Esophagus squamous epithelium (tissue), 5 donors: ENCODE measurements at regions not wholly inside any gene's neighbourhood (a gene's known extent, or its start where the extent isn't known, plus 50 kb on each side); places are given as distances from the start of the nearest gene placed in this dataset.

ENCODE experiments used
- DNase-seq: peaks from one replicate; lab custom pipeline; 2025; lab: John Stamatoyannopoulos, UW
- H3K27ac ChIP-seq, 4 donors: fragments of 200-600 bp; sonication (generic); one replicate each; pipeline ENCODE4 v1.5.1; 2016 to 2019; ENCODE audit warnings: mild to moderate bottlenecking in 1 of 4
- H3K27me3 ChIP-seq, 4 donors: fragments of 200-600 bp; sonication (generic); 1 replicate in 3 of 4; 2 replicates in 1 of 4; pipeline versions ENCODE4 v1.5.1 to v1.6.0; 2017 to 2021; ENCODE audit warnings: antibody characterized with exemption in 1 of 4
- H3K36me3 ChIP-seq, 3 donors: fragments of 200-600 bp; sonication (generic); one replicate each; pipeline ENCODE4 v1.5.1; 2016 to 2019
- H3K4me1 ChIP-seq, 3 donors: fragments of 200-600 bp; sonication (generic); one replicate each; pipeline ENCODE4 v1.5.1; 2017 to 2019
- H3K4me3 ChIP-seq, 4 donors: fragments of 200-600 bp; sonication (generic); 1 replicate in 3 of 4; 2 replicates in 1 of 4; pipeline ENCODE4 v1.5.1; 2016 to 2019; ENCODE audit warnings: mild to moderate bottlenecking in 2 of 4, moderate library complexity in 1 of 4
- H3K9me3 ChIP-seq, 3 donors: fragments of 200-600 bp; sonication (generic); one replicate each; pipeline ENCODE4 v1.5.1; 2016 to 2019
- CTCF ChIP-seq, 6 experiments: fragments of 450-650 bp in 4 of 6; fragments of 200-600 bp in 2 of 6; sonication (generic) in 2 of 6; IDR thresholded peaks; one replicate each; pipeline ENCODE4 v1.5.1; 2016 to 2019; ENCODE audit warnings: antibody characterized with exemption in 6 of 6, mild to moderate bottlenecking in 4 of 6, moderate library complexity in 4 of 6
- POLR2A ChIP-seq, 4 donors: fragments of 450-650 bp; IDR thresholded peaks; one replicate each; pipeline ENCODE4 v1.6.1; 2017; ENCODE audit warnings: antibody characterized with exemption in 4 of 4, mild to moderate bottlenecking in 4 of 4, moderate library complexity in 3 of 4
- WGBS, 2 donors: methylation state at CpG; one replicate each; pipeline ENCODE4 v1.1.5; 2018; 5-methylcytosine and 5-hydroxymethylcytosine counted together
- intact Hi-C: fragments of 100-400 bp; cut with DNase I; formaldehyde crosslinking; loops from one replicate; pipeline ENCODE4 v1.15.0; 2022
- donor health status: DM: yes; HTN: yes; CAD: no.

GRCh38 chr9:13862654-13863053 lies 451.3 kb downstream of the NFIB start:
- H3K4me1 ChIP-seq: peaks cover 0 to 12% (median 0%) of the 10 kb centered on the region in 3 donors
- intact Hi-C loops: no loop called here
- no peak for DNase-seq
- no peaks in the 10 kb centered on the region for H3K36me3 ChIP-seq
- H3K4me3 ChIP-seq: no peak overlapping the region
- no peaks in the 10 kb centered on the region for H3K27me3 ChIP-seq
- no peak for TF ChIP-seq POLR2A (IDR thresholded peaks at IDR 0.05)
- TF ChIP-seq CTCF (IDR thresholded peaks at IDR 0.05): no peak
- H3K9me3 ChIP-seq: no peaks in the 10 kb centered on the region
- H3K27ac ChIP-seq: peak overlapping the region in 1 of 4 donors; percentile 5

DNA sequence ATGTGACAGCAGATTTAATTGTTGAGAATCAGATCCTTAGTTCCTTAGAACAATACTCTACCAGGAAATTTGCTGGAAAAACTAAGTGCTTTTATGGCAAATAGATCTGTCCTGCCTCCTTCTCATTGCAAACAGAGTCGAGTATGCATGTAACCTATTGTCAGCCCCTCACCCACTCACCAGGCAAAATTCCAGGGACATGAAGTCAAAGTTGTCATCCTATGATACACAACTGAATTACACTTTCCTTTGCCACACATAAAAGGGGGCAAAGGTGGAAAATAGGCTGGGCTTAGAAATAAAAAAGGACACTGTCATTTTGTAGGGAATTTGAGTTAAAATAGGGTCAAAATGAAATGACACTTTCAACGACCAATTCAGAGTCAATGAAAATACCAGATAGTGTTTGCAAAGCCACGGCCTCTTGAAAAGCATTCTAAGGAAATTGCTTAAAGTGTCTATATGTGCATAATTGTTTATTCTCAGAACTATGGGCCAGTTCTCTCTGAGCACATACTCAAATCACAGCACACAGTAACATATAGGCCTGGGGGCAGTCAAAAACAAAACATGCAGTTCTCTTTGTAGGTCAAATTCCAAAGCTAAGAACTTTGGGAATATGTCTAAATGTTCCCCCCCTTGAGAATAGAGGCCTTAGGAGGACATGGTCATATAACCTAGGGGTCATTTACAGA lies 452.8 kb downstream of the NFIB start:
- DNase-seq: no peak
- Histone ChIP-seq H3K36me3 (no peaks in the 10 kb centered on the region), H3K4me1 (peaks cover 0 to 12% (median 0%) of the 10 kb centered on the region in 3 donors), H3K27me3 (no peaks in the 10 kb centered on the region), H3K27ac (no peak overlapping the region), H3K4me3 (no peak overlapping the region), H3K9me3 (no peaks in the 10 kb centered on the region)
- WGBS, 2 donors: 55 to 71% methylated on average over 3 of the region's 3 CpGs
- intact Hi-C loops: no loop called here
- TF ChIP-seq CTCF (IDR thresholded peaks at IDR 0.05): no peak
- no peak for TF ChIP-seq POLR2A (IDR thresholded peaks at IDR 0.05)

- Histone ChIP-seq H3K4me3 (no peak overlapping the region), H3K27ac (no peak overlapping the region), H3K9me3 (no peaks in the 10 kb centered on the region), H3K36me3 (no peaks in the 10 kb centered on the region), H3K27me3 (no peaks in the 10 kb centered on the region), H3K4me1 (peaks cover 0 to 12% (median 0%) of the 10 kb centered on the region in 3 donors)
- DNase-seq: no peak
- TF ChIP-seq CTCF (IDR thresholded peaks at IDR 0.05): no peak
- TF ChIP-seq POLR2A (IDR thresholded peaks at IDR 0.05): no peak
- intact Hi-C loops: no loop called here
- 77 to 78% methylated on average over 5 of the region's 5 CpGs for WGBS, 2 donors
Measured at GRCh38 chr9:13860019-13860418, 453.9 kb downstream of the NFIB start.

- TF ChIP-seq CTCF (IDR thresholded peaks at IDR 0.05): no peak
- TF ChIP-seq POLR2A (IDR thresholded peaks at IDR 0.05): no peak
- no peaks in the 10 kb centered on the region for H3K9me3 ChIP-seq
- no peaks in the 10 kb centered on the region for H3K27me3 ChIP-seq
- no peak overlapping the region for H3K4me3 ChIP-seq
- intact Hi-C loops: no loop called here
- H3K4me1 ChIP-seq: peaks cover 0 to 3% (median 0%) of the 10 kb centered on the region in 3 donors
- DNase-seq: no peak
- H3K36me3 ChIP-seq: no peaks in the 10 kb centered on the region
- no peak overlapping the region for H3K27ac ChIP-seq
Measured at GRCh38 chr9:13857521-13857920, 456.4 kb downstream of the NFIB start.

- intact Hi-C loops: no loop called here
- H3K27ac ChIP-seq: no peak overlapping the region
Measured at GRCh38 chr9:13847270-13847669, 466.7 kb downstream of the NFIB start.

More at GRCh38 chr9:13847270-13847669, 466.7 kb downstream of the NFIB start:
- Histone ChIP-seq H3K4me1 (no peaks in the 10 kb centered on the region), H3K36me3 (no peaks in the 10 kb centered on the region), H3K9me3 (no peaks in the 10 kb centered on the region), H3K27me3 (no peaks in the 10 kb centered on the region), H3K4me3 (no peak overlapping the region)
- TF ChIP-seq POLR2A (IDR thresholded peaks at IDR 0.05) (no peak), CTCF (IDR thresholded peaks at IDR 0.05) (no peak)
- DNase-seq: no peak
- 68 to 79% methylated on average over 2 of the region's 2 CpGs for WGBS, 2 donors
